ENCODE measurements at regions not wholly inside any gene's neighbourhood (a gene's known extent, or its start where the extent isn't known, plus 50 kb on each side); places are given as distances from the start of the nearest gene placed in this dataset.

DNA sequence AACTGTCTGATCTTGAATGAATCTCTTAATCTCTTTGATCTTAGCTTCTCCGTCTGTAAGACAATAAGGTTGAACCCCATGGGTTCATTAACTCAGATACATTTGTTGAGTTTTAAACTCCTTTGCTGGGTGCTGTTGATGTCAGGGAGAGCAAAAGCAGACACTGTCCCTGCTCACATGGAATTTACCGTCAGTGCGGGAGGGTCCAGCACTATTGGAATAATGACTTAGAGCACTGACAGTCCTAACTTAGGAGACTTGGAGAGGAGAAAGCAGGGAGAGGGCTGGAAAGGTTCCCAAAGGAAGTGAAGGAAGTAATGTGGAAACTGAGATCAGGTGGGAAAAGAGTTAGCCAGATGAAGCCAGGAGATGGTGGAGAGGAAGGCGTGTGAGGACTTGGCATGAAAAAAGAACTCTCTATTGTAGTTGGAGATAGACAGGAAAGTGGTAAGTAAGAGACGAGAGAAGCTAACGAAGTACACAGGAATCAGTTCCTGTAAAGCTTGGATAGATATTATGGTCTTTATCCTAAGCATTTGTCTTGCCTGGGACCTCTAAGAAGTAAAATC is 141.4 kb upstream of the SERTAD2 start:
- Histone ChIP-seq H3K4me1 (no peaks in the 10 kb centered on the region), H3K27ac (no peak overlapping the region), H3K4me3 (no peak overlapping the region), H3K9me3 (no peaks in the 10 kb centered on the region), H3K36me3 (no peaks in the 10 kb centered on the region), H3K27me3 (no peaks in the 10 kb centered on the region)
- DNase-seq = no peak
- TF ChIP-seq CTCF (IDR thresholded peaks at IDR 0.05) (no peak), POLR2A (IDR thresholded peaks at IDR 0.05) (no peak)

- no peaks in the 10 kb centered on the region for H3K9me3 ChIP-seq
- DNase-seq = no peak
- no peak overlapping the region for H3K4me3 ChIP-seq
- TF ChIP-seq POLR2A (IDR thresholded peaks at IDR 0.05) (no peak), CTCF (IDR thresholded peaks at IDR 0.05) (no peak)
- H3K36me3 ChIP-seq = no peaks in the 10 kb centered on the region
- no peak overlapping the region for H3K27ac ChIP-seq
- no peaks in the 10 kb centered on the region for H3K4me1 ChIP-seq
- no peaks in the 10 kb centered on the region for H3K27me3 ChIP-seq
Measured at GRCh38 chr2:64796926-64797325, 143.2 kb upstream of the SERTAD2 start.

- Histone ChIP-seq H3K27me3 (no peaks in the 10 kb centered on the region), H3K4me3 (no peak overlapping the region), H3K9me3 (no peaks in the 10 kb centered on the region), H3K36me3 (no peaks in the 10 kb centered on the region), H3K4me1 (no peaks in the 10 kb centered on the region), H3K27ac (no peak overlapping the region)
- no peak for DNase-seq
- TF ChIP-seq POLR2A (IDR thresholded peaks at IDR 0.05) (no peak), CTCF (IDR thresholded peaks at IDR 0.05) (no peak)
Measured at GRCh38 chr2:64797881-64798575, 144.3 kb upstream of the SERTAD2 start.

- no peaks in the 10 kb centered on the region for H3K27me3 ChIP-seq
- H3K27ac ChIP-seq = no peak overlapping the region
- no peaks in the 10 kb centered on the region for H3K36me3 ChIP-seq
- H3K4me3 ChIP-seq = no peak overlapping the region
- no peaks in the 10 kb centered on the region for H3K4me1 ChIP-seq
- no peak for DNase-seq
- TF ChIP-seq POLR2A (IDR thresholded peaks at IDR 0.05) (no peak), CTCF (IDR thresholded peaks at IDR 0.05) (no peak)
- no peaks in the 10 kb centered on the region for H3K9me3 ChIP-seq
Measured at GRCh38 chr2:64799592-64800252, 146.0 kb upstream of the SERTAD2 start.

DNA sequence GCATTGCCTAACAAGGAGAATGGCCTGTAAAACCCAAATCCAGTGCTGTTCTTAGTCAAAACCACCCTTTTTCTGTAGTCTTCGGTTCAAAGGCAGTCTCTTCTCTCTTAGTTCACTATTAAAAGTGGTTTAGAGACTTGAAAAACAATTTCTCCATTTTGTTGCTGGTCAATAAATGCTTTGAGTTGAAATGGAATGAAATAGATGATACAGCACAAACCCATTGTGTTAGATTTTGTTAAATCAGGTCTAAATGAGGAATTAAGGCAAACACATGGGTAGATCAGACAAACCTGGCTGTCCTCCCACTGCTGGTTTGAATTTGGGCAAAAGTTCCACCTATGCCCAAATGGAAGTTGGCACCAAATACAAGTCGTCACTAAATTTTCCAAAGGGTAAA is 150.1 kb upstream of the SERTAD2 start:
- no peak overlapping the region for H3K27ac ChIP-seq
- H3K4me1 ChIP-seq = no peaks in the 10 kb centered on the region
- no peak for DNase-seq
- no peak overlapping the region for H3K4me3 ChIP-seq
- no peaks in the 10 kb centered on the region for H3K27me3 ChIP-seq
- no peaks in the 10 kb centered on the region for H3K9me3 ChIP-seq
- TF ChIP-seq POLR2A (IDR thresholded peaks at IDR 0.05) (no peak), CTCF (IDR thresholded peaks at IDR 0.05) (no peak)
- no peaks in the 10 kb centered on the region for H3K36me3 ChIP-seq
